Choroid plexus epithelial cell (primary cell): ENCODE measurements at regions not wholly inside any gene's neighbourhood (a gene's known extent, or its start where the extent isn't known, plus 50 kb on each side); places are given as distances from the start of the nearest gene placed in this dataset.

ENCODE experiments used
- DNase-seq: peaks from one replicate; pipeline ENCODE4 v3.0.0-alpha.2; 2010; ENCODE audit warnings: low read depth
- H3K4me3 ChIP-seq: 2 replicates; pipeline ENCODE4 v1.5.1; 2011; ENCODE audit warnings: low read depth, mild to moderate bottlenecking, control low read depth, low read length, moderate library complexity
- CTCF ChIP-seq: conservative IDR thresholded peaks from 2 replicates; pipeline ENCODE4 v1.5.1; 2011; ENCODE audit warnings: low read depth, mild to moderate bottlenecking, control low read depth, inconsistent platforms, low read length, moderate library complexity

DNA sequence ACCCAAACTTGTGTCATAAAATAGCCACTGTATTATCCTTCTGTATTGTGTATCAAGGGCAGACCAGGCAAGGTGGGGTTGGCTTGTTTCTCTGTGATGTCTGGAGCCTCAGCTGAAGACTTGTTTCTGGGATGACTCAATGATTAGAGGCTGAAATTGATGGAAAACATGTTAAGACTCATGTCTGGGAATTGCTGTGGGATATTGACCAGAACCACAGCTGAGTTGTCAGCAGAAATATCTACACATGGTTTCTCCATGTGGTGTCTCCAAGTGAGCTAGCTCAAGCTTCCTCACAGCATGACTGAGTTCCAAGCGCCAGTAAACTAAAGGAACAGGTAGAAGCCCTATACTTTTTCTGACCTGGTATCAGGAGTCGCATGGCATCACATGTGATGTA, 128.5 kb upstream of the SYNDIG1 start:
- no peak for TF ChIP-seq CTCF
- DNase-seq = no peak
- H3K4me3 ChIP-seq = no peak overlapping the region

GRCh38 chr20:24339210-24339641, 130.2 kb upstream of the SYNDIG1 start:
- no peak overlapping the region for H3K4me3 ChIP-seq
- TF ChIP-seq CTCF = no peak
- DNase-seq = no peak

GRCh38 chr20:24337551-24337950, 131.9 kb upstream of the SYNDIG1 start:
- DNase-seq = no peak
- TF ChIP-seq CTCF = no peak
- no peak overlapping the region for H3K4me3 ChIP-seq

DNA sequence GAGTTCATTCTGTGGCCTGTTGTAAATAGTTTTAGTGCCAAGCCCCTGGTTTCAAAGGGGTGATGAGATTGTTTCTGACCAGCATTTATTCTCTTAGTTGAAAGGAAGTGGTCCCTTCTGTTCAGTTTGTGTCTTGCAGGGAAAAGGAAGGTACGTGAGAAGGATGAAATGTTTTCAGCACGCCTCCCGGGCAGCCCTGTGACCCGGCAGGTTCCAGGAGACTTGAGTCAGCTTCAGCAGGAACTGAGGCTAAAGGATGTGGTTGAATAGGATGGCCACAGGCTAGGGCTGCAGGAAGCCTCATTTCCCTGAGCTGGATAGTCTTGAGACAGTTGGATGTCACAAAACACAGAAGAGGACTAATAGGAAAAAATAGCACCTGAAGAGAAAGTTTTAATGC, 132.4 kb upstream of the SYNDIG1 start:
- H3K4me3 ChIP-seq = no peak overlapping the region
- TF ChIP-seq CTCF = no peak
- DNase-seq = peak; percentile 68

DNA sequence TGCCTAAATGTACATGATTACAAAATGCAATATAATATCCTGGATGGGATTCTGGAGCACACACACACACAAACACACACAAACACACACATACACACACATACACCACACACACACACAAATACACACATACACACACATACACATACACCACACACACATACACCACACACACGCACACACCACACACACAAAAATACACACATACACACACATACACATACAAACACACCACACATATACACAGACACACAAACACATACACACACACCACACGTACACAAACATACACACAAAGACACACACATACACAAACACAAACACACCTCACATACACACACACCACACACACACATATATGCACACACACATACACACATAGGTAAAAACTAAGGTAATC, 134.6 kb upstream of the SYNDIG1 start:
- H3K4me3 ChIP-seq = no peak overlapping the region
- no peak for TF ChIP-seq CTCF
- no peak for DNase-seq

DNA sequence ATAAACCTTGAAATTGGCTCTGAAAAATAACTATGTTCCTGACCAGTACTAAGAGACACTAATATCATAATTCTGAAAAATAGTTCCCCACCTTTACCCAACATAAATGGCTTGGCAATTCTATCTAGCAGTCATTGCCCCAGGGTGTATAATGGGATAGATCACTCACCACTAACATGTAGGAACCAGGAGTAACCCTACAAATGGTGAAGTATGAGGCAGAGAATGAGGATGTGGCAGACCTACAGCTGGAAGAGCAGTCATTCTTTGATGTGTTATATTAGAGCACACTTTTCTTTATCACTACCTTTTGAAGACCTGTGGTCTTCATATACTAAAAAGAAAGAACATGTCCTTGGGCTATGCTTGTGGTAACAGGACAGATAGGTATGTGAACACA, 136.5 kb upstream of the SYNDIG1 start:
- H3K4me3 ChIP-seq = no peak overlapping the region
- DNase-seq = no peak
- no peak for TF ChIP-seq CTCF

DNA sequence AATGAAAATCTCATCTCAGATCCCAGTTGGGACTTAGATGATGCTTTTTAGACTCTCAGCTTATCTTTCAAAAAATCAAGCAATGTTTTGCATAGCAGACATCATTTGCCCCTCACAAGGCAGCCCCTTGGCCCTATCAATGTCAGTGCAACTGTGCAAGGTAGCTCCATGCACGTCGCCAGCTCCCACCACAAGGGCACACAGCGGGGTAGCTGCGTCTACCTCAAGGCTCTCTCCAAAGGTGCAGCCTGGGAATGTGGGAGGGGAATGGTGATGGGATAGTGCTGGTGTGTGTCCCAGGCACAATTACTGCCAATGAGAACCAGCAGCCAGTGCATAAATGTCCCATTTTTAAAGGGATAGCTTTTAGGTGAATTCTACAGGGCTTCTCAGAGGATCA, 137.5 kb upstream of the SYNDIG1 start:
- no peak overlapping the region for H3K4me3 ChIP-seq
- no peak for TF ChIP-seq CTCF
- no peak for DNase-seq
